Inflammatory macrophage treated with lipopolysaccharide for 4 hours (primary cell): ENCODE measurements at regions not wholly inside any gene's neighbourhood (a gene's known extent, or its start where the extent isn't known, plus 50 kb on each side); places are given as distances from the start of the nearest gene placed in this dataset.

Source experiments
- DNase-seq: peaks from one replicate; pipeline ENCODE4 v3.0.0-alpha.2; 2020

- no peak for DNase-seq
Observed at GRCh38 chr4:13944095-13944511, 316.6 kb upstream of the BOD1L1 start.

DNA sequence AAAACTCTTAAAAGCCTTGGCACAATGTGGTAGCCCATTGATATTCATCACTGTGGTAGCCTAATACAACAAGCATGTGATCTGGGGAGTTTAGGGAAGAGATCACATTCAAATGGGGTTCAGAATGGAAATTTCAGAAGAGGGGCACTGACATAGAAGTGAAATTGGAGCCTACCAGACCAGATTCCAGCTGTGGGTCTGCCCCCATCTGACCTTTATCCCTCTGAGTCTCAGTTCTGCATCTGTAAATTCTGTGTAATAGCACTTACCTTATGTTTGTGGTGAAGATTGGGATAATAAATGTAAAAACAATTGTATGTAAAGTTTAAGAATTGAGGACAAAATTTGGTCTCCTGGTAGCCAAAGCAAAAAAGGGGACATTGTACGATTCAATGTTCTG lies 320.4 kb upstream of the BOD1L1 start:
- no peak for DNase-seq

DNA sequence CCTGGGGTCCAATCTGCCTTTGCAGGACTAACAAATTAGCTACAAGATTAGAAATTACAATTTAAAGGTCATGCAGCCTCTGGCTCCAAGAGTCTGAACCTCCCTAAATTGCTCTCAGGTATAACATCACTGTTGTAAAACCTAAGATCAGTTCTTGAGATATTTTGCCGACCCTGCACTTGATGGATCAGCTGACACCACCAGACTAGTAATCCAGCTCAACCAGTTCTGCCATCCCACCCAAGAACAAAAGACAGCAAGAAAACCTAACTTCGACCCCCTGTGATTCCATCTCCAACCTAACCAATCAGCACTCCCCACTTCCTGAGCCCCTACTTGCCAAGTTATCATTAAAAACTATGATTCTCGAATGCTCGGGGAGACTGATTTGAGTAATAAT lies 323.0 kb upstream of the BOD1L1 start:
- DNase-seq, result no peak

- no peak for DNase-seq
Observed at GRCh38 chr4:13953083-13953482, 325.6 kb upstream of the BOD1L1 start.

- DNase-seq, result no peak
Observed at GRCh38 chr4:13955551-13955950, 328.0 kb upstream of the BOD1L1 start.

DNA sequence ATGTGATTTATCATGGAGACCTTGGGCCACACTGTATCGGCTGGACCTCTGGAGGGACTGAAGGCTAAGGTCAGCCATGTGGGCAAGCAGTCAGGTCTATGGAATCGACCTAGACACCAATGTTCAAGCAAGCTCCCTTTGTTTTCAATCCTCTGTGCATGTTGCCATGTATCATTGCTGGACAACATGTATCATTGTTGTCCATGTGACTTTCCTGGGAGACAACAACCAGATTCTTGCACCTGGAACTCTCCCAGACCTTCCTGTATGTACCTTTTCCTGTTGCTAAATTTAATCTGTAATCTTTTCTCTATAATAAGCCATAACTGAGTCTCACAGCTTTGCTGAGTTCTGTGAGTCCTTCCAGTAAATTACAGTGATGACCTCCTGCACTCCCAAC lies 329.4 kb upstream of the BOD1L1 start:
- DNase-seq, result no peak

GRCh38 chr4:13957871-13958270 lies 330.3 kb upstream of the BOD1L1 start:
- DNase-seq, result no peak

DNA sequence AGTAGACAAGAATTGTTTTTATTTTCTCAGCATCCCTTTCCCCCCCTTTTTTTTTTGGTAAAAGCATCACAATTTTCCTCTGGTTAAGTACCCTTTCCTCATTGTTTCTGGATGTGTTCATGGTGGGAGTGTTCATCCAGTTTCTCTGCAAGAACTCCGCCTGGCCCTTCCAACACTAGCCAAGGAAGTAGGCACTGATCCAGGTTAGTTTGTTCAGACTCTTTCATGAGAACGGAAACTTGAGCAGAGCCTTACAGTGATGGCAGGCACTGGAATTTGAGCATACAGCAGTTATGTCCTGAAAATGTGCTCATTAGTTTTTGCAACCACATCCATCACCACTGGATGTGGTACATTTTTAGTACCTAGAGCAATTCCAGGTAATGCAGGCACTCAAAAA lies 336.1 kb upstream of the BOD1L1 start:
- DNase-seq, result no peak

GRCh38 chr4:13966231-13967195 lies 339.0 kb upstream of the BOD1L1 start:
- no peak for DNase-seq

- no peak for DNase-seq
Observed at GRCh38 chr4:13968723-13969122, 341.2 kb upstream of the BOD1L1 start.

GRCh38 chr4:13970349-13970748 lies 342.8 kb upstream of the BOD1L1 start:
- no peak for DNase-seq

DNA sequence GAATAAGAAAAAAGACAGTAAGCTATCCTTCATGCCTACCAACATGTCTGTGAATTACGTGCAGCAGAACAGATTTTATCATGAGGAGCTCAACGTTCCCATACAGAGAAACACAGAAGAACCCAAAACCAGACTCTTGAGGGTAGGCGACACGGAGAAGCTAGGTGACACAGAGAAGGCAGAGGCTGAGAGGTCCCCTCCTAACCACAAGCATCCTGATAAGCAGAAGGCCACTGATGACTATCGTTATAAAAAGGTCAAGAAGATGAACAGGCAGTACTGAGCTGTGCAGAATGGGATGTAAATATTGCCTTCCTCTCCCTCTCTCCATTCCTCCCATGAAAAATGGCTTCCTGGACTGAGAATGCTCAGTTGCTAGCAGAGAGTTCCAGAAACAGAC lies 350.2 kb upstream of the BOD1L1 start:
- DNase-seq, result no peak

DNA sequence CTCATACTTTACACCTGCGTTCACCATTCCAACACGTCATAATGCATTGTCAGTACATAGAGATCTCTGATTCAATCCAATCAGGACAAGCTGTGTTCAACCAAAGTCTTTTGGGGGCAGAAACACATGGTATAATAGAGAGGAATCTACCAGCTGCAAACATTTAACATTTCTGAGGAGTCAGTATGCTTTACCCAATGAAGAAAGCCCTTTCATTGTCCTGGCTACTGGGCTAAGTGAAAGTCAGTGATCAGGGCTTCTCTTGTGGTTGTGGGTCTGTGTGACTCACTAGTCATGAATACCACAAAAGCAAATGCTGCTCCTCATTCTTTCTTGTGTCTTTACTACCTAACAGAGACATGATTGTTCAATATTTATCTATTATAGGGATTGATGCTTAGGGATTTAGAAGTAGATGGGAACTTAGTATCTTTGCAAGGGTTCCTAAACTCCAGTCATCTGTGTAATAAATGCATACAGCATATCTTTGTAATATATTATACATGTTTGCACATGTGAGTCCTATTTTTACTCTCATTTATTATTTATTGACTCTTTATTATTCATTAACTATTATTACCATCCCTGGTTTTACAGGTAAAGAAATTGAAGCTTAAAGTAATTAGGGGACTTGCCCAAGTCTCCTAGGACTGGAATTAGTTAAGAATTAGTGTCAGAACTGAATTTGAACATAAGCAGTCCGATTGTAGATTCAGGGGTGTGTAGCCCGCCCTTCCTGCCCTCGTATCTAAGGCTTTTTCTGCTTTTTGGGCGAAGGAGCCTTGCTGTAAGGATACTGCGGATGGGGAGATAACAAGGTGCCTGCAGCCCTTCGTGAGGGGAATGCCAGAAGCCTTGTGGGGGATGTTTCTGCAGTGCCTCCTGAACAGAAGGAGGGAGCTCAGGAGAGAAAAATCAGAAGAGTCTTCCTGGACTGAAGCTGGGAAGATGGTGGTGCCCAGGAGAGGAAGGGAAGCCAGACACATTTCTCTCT lies 353.1 kb upstream of the BOD1L1 start:
- DNase-seq, result no peak

GRCh38 chr4:13981499-13981898 lies 354.0 kb upstream of the BOD1L1 start:
- DNase-seq, result no peak

DNA sequence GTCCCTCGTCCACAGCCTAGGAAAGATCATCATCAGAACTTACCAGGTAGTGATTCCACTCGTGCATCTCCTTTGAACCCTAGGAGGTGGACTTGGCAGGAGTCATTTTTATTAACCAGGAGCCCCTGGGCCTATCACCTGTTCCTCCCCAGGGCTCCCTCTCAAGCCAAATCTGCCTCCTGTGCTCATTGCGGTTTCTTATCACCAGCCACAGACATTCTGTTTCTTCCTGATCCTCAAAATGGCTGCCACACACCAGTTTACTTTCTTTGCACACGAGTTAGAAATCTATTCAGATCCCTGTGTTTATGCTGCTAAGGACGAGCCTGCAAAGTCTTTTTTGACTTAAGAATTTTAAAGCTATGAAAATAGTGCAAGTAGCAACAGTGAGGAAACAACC lies 354.5 kb upstream of the BOD1L1 start:
- no peak for DNase-seq

- DNase-seq, result no peak
Observed at GRCh38 chr4:13983189-13983790, 355.8 kb upstream of the BOD1L1 start.

DNA sequence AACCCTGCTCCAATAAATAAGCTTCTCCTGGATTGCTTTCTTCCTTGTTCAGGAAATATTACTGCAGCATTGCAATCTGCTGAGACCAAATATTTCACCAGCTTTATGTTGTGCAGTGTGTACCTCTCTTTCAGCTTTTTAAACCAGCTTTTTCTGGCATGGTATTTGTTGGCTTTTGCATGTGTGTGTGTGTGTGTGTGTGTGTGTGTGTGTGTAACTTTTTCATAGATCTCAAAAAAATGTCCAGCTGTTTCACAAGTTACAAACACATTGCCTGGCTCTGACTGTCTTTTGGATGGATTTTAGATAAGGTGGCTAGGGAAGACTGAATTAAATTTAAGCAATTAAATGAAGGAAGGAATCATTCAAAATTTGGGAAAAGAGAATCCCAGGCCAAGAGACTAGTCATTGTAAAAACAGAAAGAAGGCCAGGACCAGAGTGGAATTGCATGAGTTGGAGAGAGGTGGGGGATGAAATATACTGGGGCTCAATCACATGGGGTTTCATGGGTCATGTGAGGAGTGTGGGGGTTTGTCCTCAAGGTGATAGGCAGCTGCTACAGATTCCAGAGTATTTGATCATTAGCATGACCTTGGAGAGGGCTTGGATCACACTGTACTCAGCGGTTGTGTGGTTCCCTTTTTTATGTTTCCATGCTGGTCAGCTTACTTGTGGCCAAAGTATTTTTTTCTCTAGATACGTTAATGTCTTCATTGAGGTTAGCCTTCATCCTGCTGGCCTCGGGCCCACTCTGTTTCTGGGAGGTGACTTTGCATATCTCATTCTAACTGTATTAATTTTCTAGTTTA lies 357.7 kb upstream of the BOD1L1 start:
- no peak for DNase-seq

GRCh38 chr4:13985837-13986236 lies 358.3 kb upstream of the BOD1L1 start:
- DNase-seq, result no peak

DNA sequence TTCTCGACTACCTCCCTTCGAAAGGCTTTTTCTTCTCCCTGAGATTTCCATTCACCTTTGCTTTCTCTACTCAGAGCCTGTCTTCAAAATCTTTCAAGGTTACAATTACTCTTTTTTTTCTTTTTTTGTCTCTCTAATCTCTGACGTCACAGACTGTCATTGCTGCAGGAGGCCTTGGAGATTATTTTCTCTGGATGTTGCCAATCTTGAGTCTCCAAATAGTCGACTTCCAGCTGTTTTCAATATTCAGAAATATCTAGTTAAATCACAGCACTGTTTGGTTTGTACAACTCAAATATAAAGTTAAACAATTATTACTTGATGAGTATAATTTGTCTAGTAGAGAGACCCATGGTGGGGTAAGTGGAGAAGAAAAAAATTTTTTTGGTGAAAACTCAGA lies 359.0 kb upstream of the BOD1L1 start:
- no peak for DNase-seq

DNA sequence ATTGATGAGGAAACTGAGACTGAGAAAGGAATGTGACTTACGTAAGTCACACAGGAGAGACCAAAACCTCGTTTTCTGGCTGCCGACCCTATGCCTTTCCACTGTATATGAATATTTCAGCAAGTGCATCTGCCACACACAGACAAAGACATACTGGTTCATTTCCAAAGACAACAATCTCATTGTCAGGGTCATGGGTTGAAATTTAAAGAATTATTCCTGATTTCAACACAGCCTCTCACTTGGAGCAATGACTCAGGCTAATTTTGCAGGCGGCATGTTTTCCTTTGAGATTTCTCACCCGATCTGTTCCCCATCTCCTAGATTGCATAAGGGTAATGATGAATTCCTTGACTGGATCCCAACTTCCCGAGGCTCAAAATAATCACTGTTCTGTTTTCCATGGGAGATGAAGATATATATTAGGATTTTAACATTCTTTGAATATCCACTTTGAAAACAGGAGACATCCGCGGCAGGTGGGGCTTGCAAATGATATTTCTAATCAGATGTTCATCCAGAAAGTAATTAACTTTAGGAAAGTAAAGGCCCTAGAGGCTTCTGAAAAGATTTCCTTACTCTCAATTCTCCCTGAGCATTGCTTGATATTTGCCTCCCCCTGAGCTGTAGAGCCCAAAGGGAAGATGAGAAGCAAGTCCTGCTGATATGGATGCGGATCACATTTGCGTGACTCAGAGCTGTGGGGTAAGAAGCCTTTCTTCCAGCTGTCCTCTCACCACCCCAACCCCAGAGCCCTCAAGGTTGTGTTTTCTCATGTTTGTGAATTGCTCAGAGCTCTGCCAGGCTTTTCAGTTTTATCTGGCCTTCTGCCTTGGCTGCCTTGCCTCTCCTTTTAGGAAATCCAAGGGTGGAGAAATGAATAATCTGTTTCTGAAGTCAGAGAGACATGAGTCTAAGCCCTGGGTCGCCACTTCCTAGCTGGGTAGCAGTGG lies 361.1 kb upstream of the BOD1L1 start:
- DNase-seq, result no peak

DNA sequence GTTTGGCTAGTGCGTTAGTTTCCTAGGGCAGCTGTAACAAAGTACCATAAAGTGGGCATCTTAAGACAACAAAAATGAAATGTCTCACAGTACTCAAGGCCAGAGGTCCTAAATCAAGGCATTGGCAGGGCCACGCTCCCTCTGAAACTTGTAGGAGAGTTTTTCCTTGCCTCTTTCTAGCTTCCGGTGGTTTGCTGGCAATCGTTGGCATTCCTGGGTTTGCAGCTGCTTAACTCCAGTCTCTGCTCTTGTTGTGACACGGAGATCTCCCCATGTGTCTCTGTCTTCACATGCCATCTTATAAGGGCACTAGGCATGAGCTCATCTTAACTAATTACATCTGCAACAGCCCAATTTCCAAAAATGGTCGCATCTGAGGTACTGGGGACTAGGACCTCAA lies 362.0 kb upstream of the BOD1L1 start:
- no peak for DNase-seq
